ENCODE measurements at regions not wholly inside any gene's neighbourhood (a gene's known extent, or its start where the extent isn't known, plus 50 kb on each side); places are given as distances from the start of the nearest gene placed in this dataset.

GRCh38 chr16:51968749-51969148, 578.2 kb downstream of the TOX3 start (continued):
- no peak for TF ChIP-seq ZFP3 (CRISPR knock-in tag; IDR thresholded peaks at IDR 0.05)
- TF ChIP-seq SNAI2 (CRISPR knock-in tag; IDR thresholded peaks at IDR 0.05): no peak

GRCh38 chr16:51967646-51968045, 579.3 kb downstream of the TOX3 start:
- no peak for TF ChIP-seq TCF4 (CRISPR knock-in tag; IDR thresholded peaks at IDR 0.05; ENCODE audit: borderline replicate concordance)
- TF ChIP-seq ESRRG (CRISPR knock-in tag; IDR thresholded peaks at IDR 0.05): no peak
- no peak for TF ChIP-seq GLIS3 (CRISPR knock-in tag; IDR thresholded peaks at IDR 0.05)
- no peak for TF ChIP-seq ISL1 (CRISPR knock-in tag; IDR thresholded peaks at IDR 0.05)
- no peak for TF ChIP-seq TOX (CRISPR knock-in tag; IDR thresholded peaks at IDR 0.05; ENCODE audit: borderline replicate concordance)
- TF ChIP-seq SNAI2 (CRISPR knock-in tag; IDR thresholded peaks at IDR 0.05): no peak
- TF ChIP-seq CSRNP3 (CRISPR knock-in tag; IDR thresholded peaks at IDR 0.05): no peak
- no peak for ATAC-seq

GRCh38 chr16:51960931-51961330, 586.0 kb downstream of the TOX3 start:
- no peak for TF ChIP-seq ZC3H10 (CRISPR knock-in tag; IDR thresholded peaks at IDR 0.05)
- TF ChIP-seq BACH2 (CRISPR knock-in tag; IDR thresholded peaks at IDR 0.05; ENCODE audit: borderline replicate concordance): no peak
- no peak for ATAC-seq

GRCh38 chr16:51953286-51953985, 593.5 kb downstream of the TOX3 start:
- no peak for ATAC-seq
- TF ChIP-seq PPARA (CRISPR knock-in tag; IDR thresholded peaks at IDR 0.05; ENCODE audit: borderline replicate concordance): no peak
- no peak for TF ChIP-seq ZFP3 (CRISPR knock-in tag; IDR thresholded peaks at IDR 0.05)
- TF ChIP-seq TSHZ2 (CRISPR knock-in tag; IDR thresholded peaks at IDR 0.05): no peak
- no peak for TF ChIP-seq CREB5 (CRISPR knock-in tag; IDR thresholded peaks at IDR 0.05; ENCODE audit: low read depth)
- TF ChIP-seq CSRNP3 (CRISPR knock-in tag; IDR thresholded peaks at IDR 0.05): no peak
- TF ChIP-seq SNAI2 (CRISPR knock-in tag; IDR thresholded peaks at IDR 0.05): no peak
- TF ChIP-seq OSR1 (CRISPR knock-in tag; IDR thresholded peaks at IDR 0.05): no peak
- no peak for TF ChIP-seq ZFP30 (CRISPR knock-in tag; IDR thresholded peaks at IDR 0.05)

GRCh38 chr16:51952500-51952899, 594.4 kb downstream of the TOX3 start:
- ATAC-seq: no peak

More at GRCh38 chr16:51952500-51952899, 594.4 kb downstream of the TOX3 start:
- TF ChIP-seq SNAI2 (CRISPR knock-in tag; IDR thresholded peaks at IDR 0.05) (no peak), PPARA (CRISPR knock-in tag; IDR thresholded peaks at IDR 0.05; ENCODE audit: borderline replicate concordance) (no peak), CREB5 (CRISPR knock-in tag; IDR thresholded peaks at IDR 0.05; ENCODE audit: low read depth) (no peak), ZNF565 (CRISPR knock-in tag; conservative IDR thresholded peaks at IDR 0.05; ENCODE audit: low read depth) (no peak), POU6F1 (CRISPR knock-in tag; IDR thresholded peaks at IDR 0.05; ENCODE audit: borderline replicate concordance, low read depth) (no peak), ZFP3 (CRISPR knock-in tag; IDR thresholded peaks at IDR 0.05) (no peak), TOX (CRISPR knock-in tag; IDR thresholded peaks at IDR 0.05; ENCODE audit: borderline replicate concordance) (no peak), BACH2 (CRISPR knock-in tag; IDR thresholded peaks at IDR 0.05; ENCODE audit: borderline replicate concordance) (no peak), TCF4 (CRISPR knock-in tag; IDR thresholded peaks at IDR 0.05; ENCODE audit: borderline replicate concordance) (no peak), CSDC2 (CRISPR knock-in tag; IDR thresholded peaks at IDR 0.05) (no peak), ZFP30 (CRISPR knock-in tag; IDR thresholded peaks at IDR 0.05) (no peak), ZC3H10 (CRISPR knock-in tag; IDR thresholded peaks at IDR 0.05) (no peak)
